PC-3 (cell line): ENCODE measurements at regions not wholly inside any gene's neighbourhood (a gene's known extent, or its start where the extent isn't known, plus 50 kb on each side); places are given as distances from the start of the nearest gene placed in this dataset.
A peak's percentile ranks its signal among the peaks of the same experiment; 100 is the strongest.

Experiments used
- ATAC-seq: fragments of 200-7000 bp; cut with Tn5 transposase; 2 replicates; pipeline ENCODE4 v1.9.1; 2020; ENCODE audit warnings: mild to moderate bottlenecking, moderate library complexity
- BruUV-seq: library from RNA; stranded (reverse); fragments of 400-500 nt; replicated peaks from 2 replicates; lab custom pipeline; 2021; lab: Mats Ljungman, UMichigan
- CTCF ChIA-PET: fragments of 300-600 bp; sonication (Branson Sonifier 250); formaldehyde crosslinking; loops from one replicate; lab custom pipeline; 2022; ENCODE audit warnings: antibody characterized with exemption; lab: Charles Lee
- POLR2A ChIA-PET: fragments of 300-600 bp; sonication (Branson Sonifier 250); formaldehyde crosslinking; loops from one replicate; lab custom pipeline; 2022; ENCODE audit warnings: antibody characterized with exemption; ENCODE audit not compliant: unreplicated experiment; lab: Charles Lee
- DNase-seq: peaks from one replicate; pipeline ENCODE4 v3.0.0-alpha.2; 2015
- H2AFZ ChIP-seq: fragments of 300-600 bp; sonication (generic); 2 replicates; pipeline ENCODE4 v1.6.0; 2016; ENCODE audit warnings: antibody characterized with exemption, low read length
- H3F3A ChIP-seq: fragments of 300-600 bp; sonication (generic); one replicate; pipeline ENCODE4 v1.6.0; 2017; ENCODE audit warnings: antibody characterized with exemption, low read length, control low read depth, mild to moderate bottlenecking; ENCODE audit not compliant: unreplicated experiment
- H3K27ac ChIP-seq: fragments of 300-600 bp; sonication (generic); 2 replicates; pipeline ENCODE4 v1.5.1; 2016; ENCODE audit warnings: mild to moderate bottlenecking, low read length
- H3K27me3 ChIP-seq: fragments of 300-600 bp; sonication (generic); 2 replicates; pipeline ENCODE4 v1.6.1; 2016; ENCODE audit warnings: low read length, mixed read lengths
- H3K36me3 ChIP-seq: fragments of 300-600 bp; sonication (generic); 2 replicates; pipeline ENCODE4 v1.6.1; 2016; ENCODE audit warnings: low read depth, mixed run types, low read length, mixed read lengths
- H3K4me1 ChIP-seq: fragments of 300-600 bp; sonication (generic); 2 replicates; pipeline ENCODE4 v1.5.1; 2016; ENCODE audit warnings: low read length; ENCODE audit not compliant: insufficient read depth
- H3K4me2 ChIP-seq: fragments of 300-600 bp; sonication (generic); 2 replicates; pipeline ENCODE4 v1.6.0; 2016; ENCODE audit warnings: low read length
- H3K4me3 ChIP-seq: fragments of 300-600 bp; sonication (generic); 2 replicates; pipeline ENCODE4 v1.5.1; 2016; ENCODE audit warnings: mild to moderate bottlenecking, low read length, mixed read lengths
- H3K79me2 ChIP-seq: fragments of 300-600 bp; sonication (generic); 2 replicates; pipeline ENCODE4 v1.6.1; 2017; ENCODE audit warnings: low read length, mixed read lengths
- H3K9ac ChIP-seq: fragments of 300-600 bp; sonication (generic); 2 replicates; pipeline ENCODE4 v1.6.0; 2016; ENCODE audit warnings: mild to moderate bottlenecking, low read length
- H3K9me2 ChIP-seq: fragments of 300-600 bp; sonication (generic); replicated peaks from 2 replicates; pipeline ENCODE4 v1.6.1; 2016; ENCODE audit warnings: mixed run types, low read length, mixed read lengths
- H3K9me3 ChIP-seq: fragments of 300-600 bp; sonication (generic); 2 replicates; pipeline ENCODE4 v1.6.1; 2016; ENCODE audit warnings: low read length, mixed read lengths
- H4K20me1 ChIP-seq: fragments of 300-600 bp; sonication (generic); 2 replicates; pipeline ENCODE4 v1.6.1; 2016; ENCODE audit warnings: low read length, mixed read lengths
- EZH2 ChIP-seq: fragments of 300-600 bp; sonication (generic); IDR thresholded peaks from one replicate; pipeline ENCODE4 v1.6.1; 2017; ENCODE audit warnings: antibody characterized with exemption, mild to moderate bottlenecking, low read length; ENCODE audit not compliant: unreplicated experiment
- EZH2phosphoT487 ChIP-seq: fragments of 300-600 bp; sonication (generic); IDR thresholded peaks from 2 replicates; pipeline ENCODE4 v1.6.1; 2018; ENCODE audit warnings: mild to moderate bottlenecking, antibody characterized with exemption, low read length, borderline replicate concordance
- intact Hi-C: fragments of 100-400 bp; cut with micrococcal nuclease; formaldehyde crosslinking; loops from 2 replicates; pipeline ENCODE4 v1.9.0; 2023
- TF ChIP-seq, protein P1 (sequence below): fragments of 300-600 bp; sonication (generic); conservative IDR thresholded peaks from 2 replicates; pipeline ENCODE4 v1.5.1; 2017; ENCODE audit warnings: antibody characterized with exemption, low read depth, mild to moderate bottlenecking, low read length

DNA sequence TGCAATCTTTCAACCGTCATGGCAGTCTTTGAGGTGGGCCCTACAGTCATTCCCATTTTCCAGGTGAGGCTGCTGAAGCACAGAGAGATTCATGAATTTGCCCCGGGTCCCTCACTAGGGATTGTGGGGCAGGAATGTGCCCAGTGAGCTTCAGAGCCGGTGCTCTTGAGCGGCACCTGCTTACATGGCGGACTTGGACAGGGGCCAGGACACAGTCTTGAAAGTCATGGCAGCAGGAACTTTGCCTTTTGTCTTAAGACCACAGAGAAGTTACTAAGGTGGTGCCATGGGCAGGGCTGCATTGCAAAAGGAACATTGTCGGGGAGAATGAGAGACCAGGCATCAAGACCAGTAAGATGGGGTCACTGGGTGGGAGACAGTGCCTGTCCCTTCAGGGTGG is 363.4 kb downstream of the FOXL1 start:
- Histone ChIP-seq H3K27ac (no peak overlapping the region), H4K20me1 (no peaks in the 10 kb centered on the region), H3K9ac (no peak overlapping the region), H3K9me3 (no peaks in the 10 kb centered on the region), H3K4me2 (0 out of 2 replicates have a peak overlapping the region, but pooled peaks have one; percentile 59), H2AFZ (no peak overlapping the region), H3K4me1 (peaks cover 24% of the 10 kb centered on the region), H3K79me2 (no peaks in the 10 kb centered on the region), H3F3A (no peaks in the 10 kb centered on the region), H3K9me2 (no peaks in the 10 kb centered on the region), H3K27me3 (no peaks in the 10 kb centered on the region), H3K4me3 (no peak overlapping the region), H3K36me3 (no peaks in the 10 kb centered on the region)
- POLR2A ChIA-PET: no interaction called here
- no peak for ATAC-seq
- CTCF ChIA-PET: no interaction called here
- BruUV-seq: no TSS peak
- intact Hi-C loops: no loop called here
- no peak for DNase-seq
- TF ChIP-seq EZH2phosphoT487: no peak
- no peak for TF ChIP-seq EZH2
- TF ChIP-seq, protein P1, sequence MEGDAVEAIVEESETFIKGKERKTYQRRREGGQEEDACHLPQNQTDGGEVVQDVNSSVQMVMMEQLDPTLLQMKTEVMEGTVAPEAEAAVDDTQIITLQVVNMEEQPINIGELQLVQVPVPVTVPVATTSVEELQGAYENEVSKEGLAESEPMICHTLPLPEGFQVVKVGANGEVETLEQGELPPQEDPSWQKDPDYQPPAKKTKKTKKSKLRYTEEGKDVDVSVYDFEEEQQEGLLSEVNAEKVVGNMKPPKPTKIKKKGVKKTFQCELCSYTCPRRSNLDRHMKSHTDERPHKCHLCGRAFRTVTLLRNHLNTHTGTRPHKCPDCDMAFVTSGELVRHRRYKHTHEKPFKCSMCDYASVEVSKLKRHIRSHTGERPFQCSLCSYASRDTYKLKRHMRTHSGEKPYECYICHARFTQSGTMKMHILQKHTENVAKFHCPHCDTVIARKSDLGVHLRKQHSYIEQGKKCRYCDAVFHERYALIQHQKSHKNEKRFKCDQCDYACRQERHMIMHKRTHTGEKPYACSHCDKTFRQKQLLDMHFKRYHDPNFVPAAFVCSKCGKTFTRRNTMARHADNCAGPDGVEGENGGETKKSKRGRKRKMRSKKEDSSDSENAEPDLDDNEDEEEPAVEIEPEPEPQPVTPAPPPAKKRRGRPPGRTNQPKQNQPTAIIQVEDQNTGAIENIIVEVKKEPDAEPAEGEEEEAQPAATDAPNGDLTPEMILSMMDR: no peak

DNA sequence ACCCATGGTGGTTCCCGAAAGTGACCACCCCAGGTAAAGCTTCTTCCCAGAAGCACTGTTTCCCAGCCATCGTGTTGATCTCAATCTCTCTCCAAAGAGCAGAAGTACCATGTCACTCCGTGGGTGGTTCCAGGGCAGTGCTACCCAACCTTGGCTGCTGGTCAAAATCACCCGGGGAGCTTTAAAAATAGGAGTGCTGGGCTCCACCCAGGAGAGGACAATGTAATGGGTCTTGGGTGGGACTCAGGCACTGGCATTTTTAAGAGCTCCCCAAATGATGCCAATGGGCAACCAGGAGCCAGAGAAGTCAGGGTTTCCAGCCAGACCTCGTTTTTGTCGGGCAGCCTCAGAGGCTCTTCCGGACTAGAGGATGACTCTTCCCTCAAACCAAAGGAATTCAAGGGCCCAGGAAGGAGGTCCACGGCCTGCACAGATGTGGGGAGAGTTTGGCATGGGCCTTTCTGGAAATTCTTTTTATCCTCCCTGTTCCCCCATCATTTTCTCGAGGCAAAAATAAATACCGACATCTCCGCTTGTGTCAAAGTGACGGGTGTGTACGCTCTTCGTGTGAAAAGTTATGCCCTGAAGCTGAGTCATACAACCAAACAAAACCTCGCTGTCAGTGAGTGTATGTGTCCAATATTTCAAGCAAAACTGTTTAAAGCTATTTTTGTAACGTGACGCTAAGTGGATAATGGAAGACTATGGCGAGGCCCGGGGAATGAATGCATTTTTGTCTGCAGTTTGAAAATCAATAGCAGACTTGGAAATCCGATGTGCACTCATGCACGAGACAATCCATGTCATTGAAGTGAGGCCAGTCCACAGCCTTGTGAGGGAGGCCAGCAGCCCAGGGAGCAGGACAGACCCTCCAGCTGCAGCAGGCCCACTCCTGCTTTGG is 364.1 kb downstream of the FOXL1 start:
- H3K27me3 ChIP-seq: no peaks in the 10 kb centered on the region
- H3K4me1 ChIP-seq: peaks cover 28% of the 10 kb centered on the region
- peak overlapping the region; percentile 9; the same call in 1 of the 2 replicates for H2AFZ ChIP-seq
- no peak overlapping the region for H3K4me3 ChIP-seq
- no TSS peak for BruUV-seq
- H3K27ac ChIP-seq: peak overlapping the region; percentile 60
- ChIA-PET CTCF (interaction anchor here (0.5 kb wide), 1 partner anchor 10 kb away, joined by 3 read pairs; no protein-coding TSS in a partner anchor), POLR2A (interaction anchor here (0.5 kb wide), 1 partner anchor 164 kb away, joined by 8 read pairs; no protein-coding TSS in a partner anchor)
- H3K9me2 ChIP-seq: no peaks in the 10 kb centered on the region
- intact Hi-C loops: no loop called here
- no peaks in the 10 kb centered on the region for H3K36me3 ChIP-seq
- no peaks in the 10 kb centered on the region for H4K20me1 ChIP-seq
- H3K79me2 ChIP-seq: no peaks in the 10 kb centered on the region
- H3F3A ChIP-seq: no peaks in the 10 kb centered on the region
- H3K4me2 ChIP-seq: peak overlapping the region; percentile 59
- no peaks in the 10 kb centered on the region for H3K9me3 ChIP-seq
- peak; percentile 89 for ATAC-seq
- TF ChIP-seq EZH2 (no peak), EZH2phosphoT487 (no peak)
- TF ChIP-seq, protein P1: no peak
- no peak overlapping the region; the same call in 1 of the 2 replicates for H3K9ac ChIP-seq
- peak; percentile 53 for DNase-seq
